ENCODE measurements at regions not wholly inside any gene's neighbourhood (a gene's known extent, or its start where the extent isn't known, plus 50 kb on each side); places are given as distances from the start of the nearest gene placed in this dataset.

DNA sequence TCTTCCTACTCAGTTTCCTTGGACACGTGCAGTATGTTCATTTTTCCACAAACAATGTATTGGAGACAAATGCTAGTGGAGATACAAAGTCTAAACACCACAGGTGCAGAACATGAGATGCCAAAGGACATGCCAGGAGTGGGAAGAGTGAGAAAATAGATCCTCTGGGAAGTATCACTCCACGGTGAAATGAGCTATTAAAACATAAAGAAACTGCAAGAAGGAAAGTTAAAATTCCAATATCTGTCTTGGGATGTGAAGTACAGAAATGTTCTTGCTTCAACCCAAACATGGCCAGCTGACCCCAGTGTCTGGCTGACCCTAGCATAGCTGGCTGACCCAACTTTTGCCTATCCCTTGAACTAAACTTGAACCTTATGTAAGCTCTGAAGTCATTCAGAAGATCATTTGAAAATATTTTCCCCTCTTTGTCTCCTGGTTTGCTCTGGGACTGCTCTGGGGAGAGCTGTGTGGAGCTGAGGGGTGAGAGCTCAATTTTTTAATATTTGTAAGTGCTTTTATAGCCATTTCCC, 59.5 kb downstream of the FZD1 start:
- no peak for DNase-seq

DNA sequence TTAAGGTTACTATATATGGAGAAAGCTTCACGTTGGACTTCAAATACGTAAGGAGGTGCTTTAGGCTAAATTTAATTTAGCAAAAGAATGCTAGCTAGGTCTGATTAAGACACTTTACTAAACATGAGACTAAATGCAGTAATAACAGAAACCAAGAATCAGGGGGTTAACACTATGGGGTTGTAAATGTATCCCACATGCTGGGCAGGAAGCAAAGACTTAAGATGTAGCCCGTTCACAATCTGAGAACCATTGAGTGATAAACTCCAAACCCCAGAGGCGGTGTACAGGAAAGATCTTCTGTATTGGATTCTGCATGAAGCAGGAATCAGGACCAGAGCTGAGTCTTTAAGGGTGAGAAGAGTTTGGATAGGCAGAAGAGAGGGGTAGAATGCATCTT, 60.4 kb downstream of the FZD1 start:
- DNase-seq, result no peak

DNA sequence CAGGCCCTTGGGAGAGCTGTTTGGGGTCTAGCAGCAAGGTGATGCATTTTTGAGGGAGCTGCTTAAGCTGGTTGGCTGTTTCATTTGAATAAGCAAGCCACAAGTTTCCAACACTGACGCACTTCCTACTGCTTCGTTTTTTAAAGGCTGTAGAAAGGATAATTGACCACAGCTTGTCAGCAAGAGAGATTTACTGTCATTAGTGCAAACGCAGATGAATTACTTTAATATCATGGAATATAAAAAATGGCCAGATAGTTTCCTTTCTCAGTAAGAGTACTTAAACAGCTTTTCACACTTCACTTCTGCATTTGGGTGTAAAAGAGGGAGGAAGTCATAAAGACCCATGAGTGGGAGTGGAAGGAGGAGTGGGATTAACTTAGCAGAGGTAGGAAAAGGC, 61.5 kb downstream of the FZD1 start:
- DNase-seq, result no peak

DNA sequence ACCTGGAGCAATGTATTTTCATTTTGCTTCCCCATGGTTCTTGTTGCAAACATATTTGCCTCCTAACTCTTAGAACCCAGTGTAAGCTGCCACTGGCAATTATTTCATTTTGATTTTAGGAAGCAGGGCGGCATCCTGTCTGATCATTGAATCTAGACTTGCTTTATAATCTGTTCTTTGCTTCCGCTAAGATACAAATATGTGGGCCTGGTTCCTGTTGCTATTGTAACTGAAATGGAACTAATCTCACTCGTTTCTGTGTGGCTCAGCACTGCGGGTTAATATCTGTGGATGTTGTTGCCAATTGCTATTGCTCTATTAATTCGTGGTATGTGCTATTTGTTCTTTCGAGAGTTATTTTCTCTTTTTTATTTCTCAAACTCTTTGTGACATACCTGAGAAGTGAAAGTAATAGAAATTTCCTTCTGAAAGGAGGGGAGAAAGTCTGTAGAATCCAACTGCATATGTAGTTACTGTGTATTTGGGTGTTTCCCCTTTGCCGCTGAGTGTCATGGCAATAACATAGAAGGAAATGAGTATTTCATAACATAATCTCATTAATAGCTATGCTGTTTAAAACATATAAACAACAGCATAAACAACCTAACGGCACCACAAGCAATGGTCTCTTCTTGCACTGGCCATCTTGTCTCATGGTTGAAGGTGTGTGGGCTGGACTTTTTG, 62.4 kb downstream of the FZD1 start:
- no peak for DNase-seq

DNA sequence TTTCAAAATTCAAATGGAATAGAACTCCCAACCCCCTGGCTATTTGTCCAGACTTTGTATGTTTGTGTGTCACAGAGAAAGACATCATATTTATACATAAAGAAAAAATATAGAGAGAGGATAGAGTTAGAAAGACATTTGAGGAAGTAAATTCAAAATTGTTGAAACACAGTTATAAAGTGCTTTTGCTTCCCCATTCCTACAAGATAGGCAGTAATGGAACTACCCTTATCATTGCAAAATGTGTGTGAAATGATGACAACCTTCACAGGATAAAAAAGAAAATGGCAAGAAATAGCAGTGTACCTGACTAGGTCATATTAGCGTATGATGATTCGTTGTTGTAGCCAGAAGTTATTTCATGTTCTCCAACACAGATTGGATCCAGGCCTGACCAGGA, 63.1 kb downstream of the FZD1 start:
- DNase-seq, result no peak

DNA sequence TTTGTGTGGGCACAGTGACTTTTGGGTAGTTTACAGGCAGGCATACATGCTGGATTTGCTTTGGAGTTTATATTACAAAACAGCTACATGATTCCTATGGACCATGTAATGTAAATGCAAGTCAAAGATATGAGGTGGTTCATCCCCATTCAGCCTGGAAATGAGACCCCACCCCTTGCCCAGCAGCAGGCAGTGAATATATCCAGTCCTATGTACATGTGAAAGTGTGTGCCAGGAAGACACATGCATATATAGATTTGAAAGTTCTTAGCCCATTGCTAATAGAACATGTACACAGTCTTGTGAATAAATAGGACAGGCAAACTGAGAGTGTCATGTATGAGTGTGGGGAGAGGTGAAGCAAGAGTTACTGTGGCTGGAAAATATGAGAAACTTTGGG, 65.3 kb downstream of the FZD1 start:
- no peak for DNase-seq

DNA sequence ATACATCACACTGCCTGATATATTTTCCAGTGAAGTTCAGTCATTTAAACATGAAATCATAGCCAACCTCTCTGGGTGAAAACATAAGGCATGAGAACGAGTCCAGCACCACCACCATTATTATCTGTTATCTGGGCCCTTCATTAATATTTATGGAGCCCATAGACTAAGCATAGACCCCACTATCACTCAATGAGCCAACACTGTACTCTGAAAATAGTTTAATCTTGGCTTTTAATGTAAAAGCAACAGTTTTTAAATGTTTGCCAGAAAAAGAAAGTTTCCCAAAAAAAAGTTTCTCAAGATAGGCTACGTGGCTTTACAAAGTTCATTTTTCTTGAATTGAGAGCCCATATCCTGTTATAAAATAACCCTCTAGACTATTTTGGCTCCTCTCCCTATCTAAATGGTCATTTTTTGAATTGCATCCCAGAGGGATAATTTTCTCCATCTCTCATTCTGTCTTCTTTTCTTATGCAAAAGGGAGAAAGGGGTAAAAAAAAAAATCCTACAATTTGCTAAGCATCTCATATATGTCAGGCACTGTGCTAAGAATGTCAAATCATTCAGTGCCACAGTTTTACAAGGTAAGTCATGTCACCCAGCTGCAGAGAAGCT, 66.1 kb downstream of the FZD1 start:
- DNase-seq, result no peak

DNA sequence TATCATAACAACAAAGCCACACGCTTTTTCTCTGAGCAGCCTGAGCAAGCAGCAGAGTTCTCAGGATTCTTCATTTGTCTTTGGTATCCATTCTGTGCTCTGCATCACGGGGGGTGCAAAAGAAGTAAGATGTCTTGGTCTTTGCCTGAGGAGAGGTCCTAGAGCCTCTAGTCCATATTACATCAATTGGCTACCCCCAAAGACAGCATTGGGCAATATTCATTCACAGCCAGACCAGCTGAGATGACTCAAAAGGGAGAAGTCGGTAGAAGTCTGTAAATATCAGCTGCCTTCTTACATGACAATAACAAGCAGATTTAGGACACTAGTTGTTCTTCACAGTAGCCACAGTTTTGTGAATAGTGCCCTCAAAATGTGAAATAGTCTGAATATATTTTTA, 66.6 kb downstream of the FZD1 start:
- no peak for DNase-seq

DNA sequence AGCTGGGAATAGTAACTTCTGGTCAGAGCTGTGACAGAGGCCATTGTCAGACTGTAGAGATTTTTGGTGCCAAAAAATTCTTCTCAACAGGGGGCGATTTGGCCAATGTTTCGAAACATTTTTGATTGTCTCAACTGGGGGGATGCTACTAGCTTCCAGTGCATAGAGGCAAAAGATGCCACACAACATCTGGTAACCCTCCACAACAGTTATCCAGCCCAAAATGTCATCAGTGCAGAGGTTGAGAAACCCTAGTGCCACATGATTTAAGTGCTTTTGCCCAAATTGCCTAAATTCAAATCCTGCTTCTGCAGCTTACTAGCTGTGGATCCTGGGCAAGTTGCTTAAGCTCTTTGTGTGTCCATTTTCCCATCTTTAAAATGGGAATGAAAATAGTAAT, 71.9 kb downstream of the FZD1 start:
- DNase-seq, result no peak

DNA sequence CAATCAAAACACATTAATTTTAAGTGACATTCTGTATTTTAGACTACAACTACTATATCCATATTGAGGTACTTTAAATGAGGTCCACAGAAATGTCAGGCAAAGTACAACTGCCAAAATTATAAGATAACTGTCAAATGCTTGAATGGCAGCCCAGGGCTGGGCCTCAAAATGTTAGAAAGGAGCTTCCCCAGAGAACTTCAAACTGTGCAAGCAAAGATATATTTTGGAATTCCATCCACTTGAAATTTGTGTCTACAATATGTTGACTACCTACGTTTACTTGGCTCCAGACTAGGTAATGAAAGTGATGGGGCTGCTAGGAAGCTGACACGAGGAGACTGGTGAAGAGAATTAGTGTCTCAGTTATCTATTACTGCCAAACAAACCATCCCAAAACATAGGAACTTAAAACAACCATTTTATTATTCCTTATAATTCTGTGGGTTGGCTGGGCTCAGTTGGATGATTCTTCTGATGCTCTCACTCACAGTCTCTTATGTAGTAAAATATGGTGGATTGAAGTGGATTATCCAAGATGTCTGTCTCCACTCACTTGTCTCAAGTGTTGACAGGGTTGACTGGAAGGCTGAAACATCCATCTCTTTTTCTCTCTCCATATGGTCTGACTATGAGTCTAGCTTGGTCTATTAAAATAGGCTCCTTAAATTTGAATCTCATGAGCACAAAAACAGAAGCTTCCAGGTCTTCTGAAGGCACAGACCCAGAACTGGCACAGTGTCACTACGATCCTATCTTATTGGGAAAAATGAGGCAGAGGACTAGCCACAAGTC, 74.2 kb downstream of the FZD1 start:
- DNase-seq, result no peak

DNA sequence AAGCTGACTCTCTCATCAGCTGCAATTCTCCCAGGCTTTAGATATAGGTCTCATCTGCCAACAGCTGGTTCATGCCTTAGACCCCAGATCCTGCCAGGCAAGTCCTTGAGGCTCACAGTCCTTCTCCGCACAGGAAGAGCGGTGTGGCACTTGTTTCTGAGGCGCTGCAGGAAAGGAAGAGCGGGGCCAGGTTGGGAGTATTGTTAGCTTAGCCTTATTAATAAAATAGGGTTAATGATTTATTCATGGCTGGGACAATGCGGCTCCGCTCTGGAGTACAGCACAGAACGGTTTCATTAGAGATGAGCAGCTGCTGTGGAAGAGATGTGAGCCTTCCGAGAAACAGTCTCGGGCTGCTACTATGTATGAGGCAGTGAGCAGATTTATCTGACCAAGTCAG, 78.1 kb downstream of the FZD1 start:
- no peak for DNase-seq

DNA sequence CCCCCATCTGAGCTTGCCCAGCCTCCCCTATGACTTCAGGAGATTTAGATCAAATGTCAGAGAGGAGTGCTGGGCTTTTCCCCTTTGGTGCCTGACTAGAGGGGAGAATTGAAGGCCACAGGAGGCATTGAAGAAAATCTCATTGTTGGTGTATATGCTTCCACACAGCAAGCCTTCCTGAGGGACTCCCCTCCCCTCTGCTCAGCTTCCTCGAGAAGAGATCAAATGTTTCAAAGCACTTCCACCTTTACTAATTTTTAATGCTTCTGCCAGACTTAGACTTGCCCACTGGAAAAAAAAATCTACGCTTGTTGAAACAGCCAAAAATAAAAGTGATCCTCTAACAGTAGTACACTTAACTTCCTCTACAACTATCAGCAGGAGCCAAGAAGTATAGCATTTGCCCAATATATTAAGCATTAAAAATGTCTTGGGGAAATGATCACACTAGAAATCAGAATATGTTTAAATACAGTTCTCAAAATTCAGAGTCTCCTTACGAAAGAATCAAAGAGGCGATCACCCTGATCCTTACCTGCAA, 79.3 kb downstream of the FZD1 start:
- no peak for DNase-seq

DNA sequence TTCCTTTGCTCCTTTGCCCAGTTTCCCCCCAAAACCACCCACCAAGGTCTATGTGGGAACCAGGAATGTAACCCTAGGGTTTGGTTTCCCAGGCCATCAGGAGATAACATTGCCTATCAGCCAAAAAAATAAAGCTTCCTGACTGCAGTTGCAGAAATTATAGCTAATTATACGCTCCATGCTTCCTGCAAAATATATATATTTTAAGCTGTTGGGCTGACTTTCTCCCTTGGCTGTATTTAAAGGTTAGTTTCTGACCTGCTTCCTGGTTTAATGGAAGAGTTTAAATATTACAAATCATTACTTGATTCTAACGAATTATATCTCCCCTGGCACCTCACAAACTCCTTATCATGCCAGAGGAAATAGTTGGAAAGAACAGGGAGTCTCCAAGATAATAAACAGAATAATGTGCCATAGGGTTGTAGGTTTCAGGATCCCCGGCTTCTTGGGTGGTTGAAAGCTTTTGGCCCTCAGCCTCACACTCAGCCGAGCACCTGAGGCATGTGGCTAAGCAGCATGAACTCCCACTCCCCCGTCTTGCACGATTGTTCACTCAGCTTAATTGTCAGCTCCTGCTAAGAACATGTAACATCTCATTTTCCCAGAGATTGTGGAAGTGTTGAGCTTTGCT, 79.9 kb downstream of the FZD1 start:
- no peak for DNase-seq

DNA sequence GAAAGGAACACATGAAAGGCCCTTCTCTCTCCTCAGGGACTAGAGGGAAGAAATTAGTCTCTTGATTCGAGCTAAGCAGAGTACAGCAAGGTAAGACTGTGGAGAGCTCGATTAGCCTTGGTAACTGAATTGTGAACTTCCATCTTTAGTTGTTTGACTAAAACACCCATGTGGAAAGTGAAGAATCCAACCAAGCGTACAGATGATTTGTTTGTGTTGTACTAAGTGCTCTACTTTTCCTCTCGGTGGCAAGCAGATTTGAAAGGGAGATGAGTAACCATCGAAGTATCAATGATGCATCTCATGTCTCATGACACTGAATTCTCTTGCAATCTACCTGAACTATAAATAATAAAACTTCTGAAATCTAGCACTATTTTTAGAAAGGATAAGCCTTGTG, 80.7 kb downstream of the FZD1 start:
- DNase-seq, result no peak

DNA sequence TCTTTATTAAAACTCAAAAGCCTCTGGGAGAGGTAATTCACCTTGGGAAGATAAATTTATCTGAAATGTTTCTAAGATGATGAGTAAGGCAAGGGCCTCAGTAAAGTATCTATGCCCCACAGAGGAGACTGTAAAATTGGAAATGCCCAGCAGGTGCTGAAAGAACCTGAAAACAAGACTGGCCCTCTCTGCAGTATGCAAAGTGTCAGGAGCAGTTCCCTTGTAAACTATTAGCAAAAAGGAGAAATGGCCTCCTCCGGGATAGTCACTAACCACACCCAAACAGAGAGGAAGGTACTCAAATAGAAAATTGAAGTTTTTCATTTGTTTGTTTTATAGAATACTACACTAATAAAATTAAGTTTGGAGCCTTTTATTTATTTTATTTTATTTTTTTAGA, 81.2 kb downstream of the FZD1 start:
- DNase-seq, result no peak

DNA sequence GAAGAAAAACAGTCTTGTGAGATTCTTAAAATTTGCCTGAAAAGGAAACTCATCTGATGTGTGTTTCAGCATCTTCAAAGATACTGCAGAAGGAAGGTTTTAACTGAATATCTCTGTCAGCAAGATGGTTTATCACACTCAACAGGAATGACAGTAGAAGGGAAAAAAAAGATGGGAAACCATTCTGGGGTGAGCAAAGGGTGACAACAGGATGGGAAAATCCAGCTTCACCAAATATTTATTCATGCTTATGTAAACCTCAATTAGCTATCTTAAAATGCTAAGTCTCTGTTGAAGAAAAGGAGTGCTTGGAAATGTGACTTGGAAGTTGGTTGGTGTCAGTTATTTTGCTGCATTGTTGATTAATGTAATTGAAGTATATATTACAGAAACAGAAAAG, 82.2 kb downstream of the FZD1 start:
- no peak for DNase-seq

DNA sequence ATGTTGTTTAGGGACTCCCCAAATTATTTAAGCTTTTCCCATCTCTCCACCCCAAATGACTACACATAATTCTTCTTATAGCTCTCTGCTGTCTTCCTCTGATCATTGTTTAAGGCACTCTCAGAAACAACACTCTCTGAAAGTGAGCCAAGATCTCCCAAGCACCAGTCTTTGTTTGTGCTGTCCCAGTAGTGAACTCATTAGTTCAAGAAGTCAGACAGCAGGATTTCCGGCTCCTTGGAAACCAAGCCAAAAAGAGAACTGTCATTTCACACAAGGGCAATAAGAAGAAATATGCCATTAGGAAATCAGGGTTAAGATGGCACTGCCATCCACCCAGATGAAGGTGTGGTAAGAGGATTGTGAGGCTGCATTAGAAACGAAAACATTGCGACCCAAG, 83.1 kb downstream of the FZD1 start:
- DNase-seq, result no peak

DNA sequence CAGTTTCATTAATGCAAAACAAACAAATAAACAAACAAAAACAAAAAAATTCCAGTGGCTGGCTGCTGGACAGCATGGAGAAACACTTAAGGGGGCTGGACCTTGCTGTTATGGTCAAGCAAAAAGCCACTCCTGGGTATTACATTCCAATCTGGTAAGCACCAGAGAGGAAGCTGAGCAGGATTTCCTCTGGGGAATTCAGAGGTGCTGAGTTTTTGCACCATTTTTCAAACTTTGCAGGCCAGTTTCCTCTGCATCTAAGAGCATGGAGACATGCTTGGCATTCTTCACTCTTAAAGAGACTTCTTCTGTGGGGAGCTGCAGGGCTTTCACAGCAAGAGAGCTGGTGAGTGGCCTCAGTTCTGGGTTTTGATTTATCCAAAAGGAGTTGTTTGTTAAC, 84.5 kb downstream of the FZD1 start:
- DNase-seq, result no peak

DNA sequence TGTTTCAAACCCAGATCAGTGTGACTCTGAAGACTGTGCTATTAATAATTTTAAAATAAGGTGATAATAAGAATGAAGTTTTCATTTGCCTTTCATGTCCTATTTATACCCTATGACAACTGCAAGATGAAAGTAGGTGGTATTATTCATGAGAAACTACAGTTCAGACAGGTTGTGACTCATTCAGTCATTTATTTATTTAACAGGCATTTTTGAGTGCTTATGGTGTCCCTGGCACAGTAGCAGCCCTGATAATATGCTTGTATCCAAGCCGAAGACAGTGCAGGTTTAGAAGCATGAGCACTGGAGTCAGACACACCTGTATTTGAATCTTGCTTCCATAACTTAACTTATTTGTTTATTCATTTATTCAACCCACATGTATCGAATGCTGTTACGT, 87.1 kb downstream of the FZD1 start:
- no peak for DNase-seq

DNA sequence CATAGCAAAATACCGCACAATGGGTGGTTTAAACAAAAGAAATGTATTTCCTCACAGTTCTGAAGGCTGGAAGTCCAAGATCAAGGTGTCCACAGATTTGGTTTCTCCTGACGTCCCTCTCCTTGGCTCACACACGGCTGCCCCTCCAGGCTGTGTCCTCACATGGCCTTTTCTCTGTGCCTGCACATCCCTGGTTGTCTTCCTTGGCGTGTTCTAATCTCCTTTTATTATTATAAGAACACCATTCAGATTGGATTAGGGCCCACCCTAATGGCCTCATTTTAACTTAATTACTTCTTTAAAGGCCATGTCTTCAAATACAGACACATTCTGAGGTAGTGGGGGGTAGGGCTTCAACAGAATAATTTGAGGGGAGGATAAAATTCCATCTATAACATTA, 87.9 kb downstream of the FZD1 start:
- no peak for DNase-seq

DNA sequence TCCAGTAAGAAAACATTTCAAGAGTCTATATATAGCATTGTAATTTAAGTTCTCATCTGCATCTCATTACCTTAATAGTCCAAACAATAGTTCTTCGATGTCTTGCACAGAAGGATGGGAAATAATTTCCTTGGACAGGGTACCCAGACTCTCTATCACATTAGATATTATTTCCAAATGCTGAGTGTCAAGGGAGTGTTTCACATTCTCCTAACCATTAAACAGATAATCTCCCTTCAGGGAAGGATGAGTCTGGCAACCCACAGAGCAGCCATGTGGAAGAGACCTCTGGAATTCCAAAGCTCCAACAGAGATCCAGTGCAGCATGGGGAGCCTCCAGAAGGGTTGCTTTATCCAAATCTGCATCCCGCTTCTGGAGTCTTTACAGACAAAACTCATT, 89.6 kb downstream of the FZD1 start:
- DNase-seq, result no peak

DNA sequence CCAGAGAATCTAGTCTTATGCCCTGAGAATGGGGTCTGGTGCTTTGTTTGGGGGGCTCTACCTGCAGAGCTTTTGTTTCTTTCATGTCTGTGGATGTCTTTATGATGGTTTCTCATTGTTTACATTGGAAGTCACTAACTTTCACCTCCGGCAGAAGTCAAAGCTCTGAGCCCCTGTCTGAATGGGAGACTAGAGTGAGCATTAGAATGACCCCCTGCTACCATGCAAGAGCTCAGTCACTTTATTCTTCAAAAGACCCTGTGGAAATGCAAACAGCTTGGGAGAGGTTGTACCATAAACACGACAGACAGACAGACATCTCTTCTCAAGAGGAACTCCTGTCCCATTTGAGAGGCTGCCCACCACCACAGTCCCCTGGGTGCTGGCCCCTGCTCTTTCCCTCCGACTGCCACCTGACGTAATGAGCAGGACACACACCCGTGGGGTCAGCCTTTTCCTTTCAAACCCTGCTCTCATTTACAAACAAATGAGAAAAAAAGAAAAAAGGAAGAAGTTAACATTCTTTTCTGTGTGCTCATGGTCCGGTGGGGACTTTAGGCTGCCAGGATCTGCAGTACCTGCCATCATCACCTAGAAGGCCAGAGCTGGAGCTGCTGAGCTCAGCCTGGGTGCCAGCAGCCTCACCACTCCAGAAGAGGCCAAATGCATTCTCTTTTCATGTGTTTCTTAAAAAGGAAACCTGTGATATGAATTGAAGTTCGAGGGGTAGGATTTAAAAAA, 91.6 kb downstream of the FZD1 start:
- no peak for DNase-seq

DNA sequence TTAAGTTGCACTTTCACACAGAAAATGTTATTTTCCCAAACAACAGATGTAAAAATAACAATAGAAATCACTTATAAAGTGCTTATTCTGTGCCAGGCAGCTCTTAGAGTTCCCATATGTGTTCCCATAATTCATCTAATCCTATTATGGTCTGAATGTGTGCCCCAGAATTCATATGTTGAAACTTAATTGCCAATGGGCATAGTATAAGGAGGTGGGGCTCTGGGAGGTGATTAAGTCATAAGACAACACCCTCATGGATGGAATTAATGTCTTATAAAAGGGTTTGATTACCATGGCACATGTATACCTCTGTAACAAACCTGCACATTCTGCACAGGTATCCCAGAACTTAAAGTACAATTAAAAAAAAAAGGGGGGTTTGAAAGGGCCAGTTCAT, 92.7 kb downstream of the FZD1 start:
- no peak for DNase-seq
